PC-9 (cell line): ENCODE measurements at regions not wholly inside any gene's neighbourhood (a gene's known extent, or its start where the extent isn't known, plus 50 kb on each side); places are given as distances from the start of the nearest gene placed in this dataset.

ENCODE experiments used
- BruUV-seq: library from RNA; stranded (reverse); fragments of 400-500 nt; replicated peaks from 2 replicates; lab custom pipeline; 2021; lab: Mats Ljungman, UMichigan
- CTCF ChIA-PET: fragments of 300-600 bp; sonication (Branson Sonifier 250); formaldehyde crosslinking; loops from one replicate; lab custom pipeline; 2022; ENCODE audit warnings: antibody characterized with exemption; lab: Charles Lee
- POLR2A ChIA-PET: fragments of 300-600 bp; sonication (Branson Sonifier 250); formaldehyde crosslinking; loops from one replicate; lab custom pipeline; 2022; ENCODE audit warnings: antibody characterized with exemption; ENCODE audit not compliant: unreplicated experiment; lab: Charles Lee
- DNase-seq, 2 experiments: peaks; one replicate each; pipeline versions ENCODE4 v3.0.0 to v3.0.0-alpha.2; 2015 to 2022; ENCODE audit warnings: mixed read lengths in 1 of 2
- H2AFZ ChIP-seq: fragments of 200-600 bp; sonication (generic); 2 replicates; pipeline ENCODE4 v1.8.1; 2017; ENCODE audit warnings: antibody characterized with exemption
- H3F3A ChIP-seq: fragments of 200-600 bp; sonication (generic); 2 replicates; pipeline ENCODE4 v1.8.1; 2017; ENCODE audit warnings: antibody characterized with exemption, mild to moderate bottlenecking, low read depth; ENCODE audit not compliant: insufficient read depth
- H3K27ac ChIP-seq: fragments of 200-600 bp; sonication (generic); 2 replicates; pipeline ENCODE4 v1.6.1; 2016; ENCODE audit warnings: mixed run types
- H3K27me3 ChIP-seq: fragments of 200-600 bp; sonication (generic); 2 replicates; pipeline ENCODE4 v1.6.1; 2016; ENCODE audit warnings: low read depth, mixed run types; ENCODE audit not compliant: insufficient read depth
- H3K36me3 ChIP-seq: fragments of 200-600 bp; sonication (generic); 2 replicates; pipeline ENCODE4 v1.6.1; 2016; ENCODE audit warnings: low read depth, mixed run types
- H3K4me1 ChIP-seq: fragments of 200-600 bp; sonication (generic); replicated peaks from 2 replicates; pipeline ENCODE4 v1.6.1; 2016; ENCODE audit warnings: mixed run types; ENCODE audit not compliant: insufficient read depth
- H3K4me2 ChIP-seq: fragments of 200-600 bp; sonication (generic); 2 replicates; pipeline ENCODE4 v1.6.1; 2017; ENCODE audit warnings: mixed run types
- H3K4me3 ChIP-seq: fragments of 200-600 bp; sonication (generic); 2 replicates; pipeline ENCODE4 v1.6.1; 2016; ENCODE audit warnings: mixed run types
- H3K79me2 ChIP-seq: fragments of 200-600 bp; sonication (generic); 2 replicates; pipeline ENCODE4 v1.6.1; 2017; ENCODE audit warnings: low read depth, mixed run types
- H3K9me2 ChIP-seq: fragments of 200-600 bp; sonication (generic); 2 replicates; pipeline ENCODE4 v1.8.1; 2017; ENCODE audit warnings: mild to moderate bottlenecking; ENCODE audit not compliant: insufficient read depth
- H3K9me3 ChIP-seq: fragments of 200-600 bp; sonication (generic); 2 replicates; pipeline ENCODE4 v1.8.1; 2016; ENCODE audit warnings: low read depth; ENCODE audit not compliant: insufficient read depth
- H4K20me1 ChIP-seq: fragments of 200-600 bp; sonication (generic); 2 replicates; pipeline ENCODE4 v1.8.1; 2017; ENCODE audit not compliant: insufficient read depth
- CTCF ChIP-seq: fragments of 200-600 bp; sonication (generic); conservative IDR thresholded peaks from 2 replicates; pipeline ENCODE4 v1.6.1; 2017; ENCODE audit warnings: mixed run types, antibody characterized with exemption, mild to moderate bottlenecking, moderate library complexity
- EZH2 ChIP-seq: fragments of 200-600 bp; sonication (generic); IDR thresholded peaks from 2 replicates; pipeline ENCODE4 v1.8.0; 2017; ENCODE audit warnings: antibody characterized with exemption, low read depth
- intact Hi-C: fragments of 100-400 bp; cut with micrococcal nuclease; formaldehyde crosslinking; loops from one replicate; pipeline ENCODE4 v1.10.0; 2022; ENCODE audit not compliant: unreplicated experiment

- Histone ChIP-seq H4K20me1 (no peaks in the 10 kb centered on the region), H3K4me3 (no peak overlapping the region), H3K4me1 (no peaks in the 10 kb centered on the region), H2AFZ (no peak overlapping the region), H3K27ac (no peak overlapping the region), H3K36me3 (no peaks in the 10 kb centered on the region), H3K4me2 (no peak overlapping the region), H3K9me2 (no peaks in the 10 kb centered on the region), H3F3A (no peaks in the 10 kb centered on the region), H3K79me2 (no peaks in the 10 kb centered on the region), H3K27me3 (no peaks in the 10 kb centered on the region), H3K9me3 (no peaks in the 10 kb centered on the region)
- intact Hi-C loops = no loop called here
- DNase-seq = no peak
- no TSS peak for BruUV-seq
- TF ChIP-seq EZH2 (no peak), CTCF (no peak)
- CTCF ChIA-PET = no interaction called here
- POLR2A ChIA-PET = no interaction called here
These were observed 623.8 kb upstream of the ROBO1 start for GRCh38 chr3:80391573-80391972.

GRCh38 chr3:80384811-80385210, 617.0 kb upstream of the ROBO1 start:
- CTCF ChIA-PET = no interaction called here

GRCh38 chr3:80374423-80374822, 606.6 kb upstream of the ROBO1 start:
- H3K79me2 ChIP-seq = no peaks in the 10 kb centered on the region
- no peak for TF ChIP-seq EZH2
- no peak for TF ChIP-seq CTCF
- no peaks in the 10 kb centered on the region for H3K9me3 ChIP-seq
- H3F3A ChIP-seq = no peaks in the 10 kb centered on the region
- no TSS peak for BruUV-seq
- intact Hi-C loops = no loop called here
- no peaks in the 10 kb centered on the region for H3K4me1 ChIP-seq
- DNase-seq = no peak
- no peak overlapping the region for H3K4me3 ChIP-seq
- no peak overlapping the region for H3K27ac ChIP-seq
- H3K9me2 ChIP-seq = peaks cover 6% of the 10 kb centered on the region; the same call in 1 of the 2 replicates
- no peaks in the 10 kb centered on the region for H3K36me3 ChIP-seq
- H3K4me2 ChIP-seq = no peak overlapping the region
- POLR2A ChIA-PET = no interaction called here
- H2AFZ ChIP-seq = no peak overlapping the region
- no peaks in the 10 kb centered on the region for H3K27me3 ChIP-seq
- CTCF ChIA-PET = no interaction called here
- no peaks in the 10 kb centered on the region for H4K20me1 ChIP-seq

More at GRCh38 chr3:80384811-80385210, 617.0 kb upstream of the ROBO1 start:
- POLR2A ChIA-PET = no interaction called here
- Histone ChIP-seq H3K36me3 (no peaks in the 10 kb centered on the region), H3K9me2 (no peaks in the 10 kb centered on the region), H2AFZ (0 out of 2 replicates have a peak overlapping the region, but pooled peaks have one; percentile 62), H3F3A (no peaks in the 10 kb centered on the region), H3K79me2 (no peaks in the 10 kb centered on the region), H3K4me1 (no peaks in the 10 kb centered on the region), H3K27me3 (no peaks in the 10 kb centered on the region), H3K4me3 (no peak overlapping the region), H4K20me1 (no peaks in the 10 kb centered on the region), H3K9me3 (no peaks in the 10 kb centered on the region), H3K4me2 (no peak overlapping the region), H3K27ac (no peak overlapping the region)
- intact Hi-C loops = no loop called here
- no peak for TF ChIP-seq CTCF
- TF ChIP-seq EZH2 = no peak
- no peak for DNase-seq
- no TSS peak for BruUV-seq
